Activated CD4-positive, alpha-beta T cell treated with anti-CD3 and anti-CD28 coated beads for 36 hours (primary cell): ENCODE measurements at regions not wholly inside any gene's neighbourhood (a gene's known extent, or its start where the extent isn't known, plus 50 kb on each side); places are given as distances from the start of the nearest gene placed in this dataset.

Experiments
- ATAC-seq: fragments of 200-7000 bp; cut with Tn5 transposase; one replicate; pipeline ENCODE4 v1.10.0; 2021; ENCODE audit warnings: mild to moderate bottlenecking, moderate library complexity
- CTCF ChIA-PET: fragments of 350-600 bp; sonication (Branson Sonifier 250); formaldehyde crosslinking; loops from one replicate; lab custom pipeline; 2021; ENCODE audit warnings: antibody characterized with exemption; lab: Charles Lee
- POLR2A ChIA-PET: fragments of 350-600 bp; sonication (Branson Sonifier 250); formaldehyde crosslinking; loops from one replicate; lab custom pipeline; 2021; ENCODE audit warnings: antibody characterized with exemption, inconsistent platforms; lab: Charles Lee
- DNase-seq: peaks from one replicate; pipeline ENCODE4 v3.0.0-alpha.2; 2020
- H3K27ac Mint-ChIP-seq: one replicate; pipeline ENCODE4 v1.8.0; 2021; ENCODE audit warnings: mixed read lengths
- H3K27me3 Mint-ChIP-seq: one replicate; pipeline ENCODE4 v1.8.0; 2021; ENCODE audit warnings: mixed read lengths
- H3K36me3 Mint-ChIP-seq: one replicate; pipeline ENCODE4 v1.8.0; 2021; ENCODE audit warnings: low read depth, mixed read lengths
- H3K4me1 Mint-ChIP-seq: one replicate; pipeline ENCODE4 v1.8.0; 2021; ENCODE audit warnings: mixed read lengths
- H3K4me3 Mint-ChIP-seq: one replicate; pipeline ENCODE4 v1.8.0; 2021; ENCODE audit warnings: mild to moderate bottlenecking, moderate library complexity, mixed read lengths
- H3K9me3 Mint-ChIP-seq: one replicate; pipeline ENCODE4 v1.8.0; 2021; ENCODE audit warnings: low read depth, mixed read lengths
- intact Hi-C, 2 experiments: fragments of 100-400 bp; cut with DNase I in 1 of 2; cut with micrococcal nuclease in 1 of 2; formaldehyde crosslinking; loops; one replicate each; pipeline versions ENCODE4 v1.14.2 to v1.15.1; 2022 to 2024; cut with DNase I, micrococcal nuclease

GRCh38 chr2:8214036-8214615 is 467.7 kb upstream of the ID2 start:
- H3K9me3 Mint-ChIP-seq = no peaks in the 10 kb centered on the region
- peaks cover 4% of the 10 kb centered on the region for H3K4me1 Mint-ChIP-seq
- CTCF ChIA-PET = no interaction called here
- POLR2A ChIA-PET = no interaction called here
- DNase-seq = no peak
- intact Hi-C loops = no loop called here
- H3K27me3 Mint-ChIP-seq = no peaks in the 10 kb centered on the region
- no peaks in the 10 kb centered on the region for H3K36me3 Mint-ChIP-seq
- H3K27ac Mint-ChIP-seq = no peak overlapping the region
- H3K4me3 Mint-ChIP-seq = no peak overlapping the region
- ATAC-seq = no peak

- CTCF ChIA-PET = no interaction called here
Observed at GRCh38 chr2:8215159-8215863, 466.5 kb upstream of the ID2 start.

DNA sequence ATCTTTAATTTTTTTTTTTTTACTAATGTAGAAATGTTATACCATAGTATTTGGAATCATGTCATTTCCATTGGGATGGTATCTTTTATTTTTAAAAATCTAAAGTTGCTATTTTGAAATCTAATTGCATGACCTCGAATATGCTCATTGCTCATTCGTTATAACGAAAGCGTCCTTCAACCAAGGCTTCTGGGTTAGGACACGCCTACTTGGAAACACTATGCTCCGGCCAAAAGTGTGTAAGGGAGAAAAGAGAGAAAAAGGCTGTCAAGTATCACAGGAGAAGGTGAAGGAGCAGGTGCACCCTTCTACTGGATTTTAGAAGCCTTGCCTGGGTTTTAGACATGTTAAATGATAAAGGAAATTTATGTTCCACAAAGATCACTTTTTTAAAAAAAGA is 465.9 kb upstream of the ID2 start:
- ChIA-PET POLR2A (no interaction called here), CTCF (no interaction called here)
- Mint-ChIP-seq H3K4me1 (peaks cover 4% of the 10 kb centered on the region), H3K36me3 (no peaks in the 10 kb centered on the region), H3K4me3 (no peak overlapping the region), H3K27me3 (no peaks in the 10 kb centered on the region), H3K9me3 (no peaks in the 10 kb centered on the region), H3K27ac (no peak overlapping the region)
- intact Hi-C loops = no loop called here
- no peak for ATAC-seq
- DNase-seq = no peak

More at GRCh38 chr2:8215159-8215863, 466.5 kb upstream of the ID2 start:
- POLR2A ChIA-PET = no interaction called here
- DNase-seq = no peak
- no peaks in the 10 kb centered on the region for H3K9me3 Mint-ChIP-seq
- peaks cover 4% of the 10 kb centered on the region for H3K4me1 Mint-ChIP-seq
- intact Hi-C loops = no loop called here
- H3K4me3 Mint-ChIP-seq = no peak overlapping the region
- H3K27me3 Mint-ChIP-seq = no peaks in the 10 kb centered on the region
- H3K27ac Mint-ChIP-seq = no peak overlapping the region
- ATAC-seq = no peak
- no peaks in the 10 kb centered on the region for H3K36me3 Mint-ChIP-seq

DNA sequence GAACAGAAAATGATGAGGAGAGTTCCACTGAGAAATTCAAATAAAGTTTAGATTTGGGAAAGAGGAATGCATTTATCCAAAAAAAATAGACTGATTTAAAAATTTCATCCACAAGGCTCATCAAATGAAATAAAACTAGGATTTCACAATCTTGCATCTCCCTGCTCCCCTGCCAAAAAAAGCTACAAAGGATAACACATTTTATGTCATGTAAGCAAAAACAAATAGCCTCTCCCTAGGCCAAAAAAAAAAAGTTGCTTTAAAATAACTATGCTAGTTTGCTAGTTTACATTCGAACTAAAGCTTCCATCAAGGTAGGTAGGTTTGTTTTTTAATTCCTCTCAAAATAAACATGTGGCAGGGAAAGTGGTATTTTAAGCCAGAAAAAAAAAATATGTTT is 465.5 kb upstream of the ID2 start:
- no peak overlapping the region for H3K27ac Mint-ChIP-seq
- no peaks in the 10 kb centered on the region for H3K36me3 Mint-ChIP-seq
- ATAC-seq (no peak), DNase-seq (no peak)
- ChIA-PET POLR2A (no interaction called here), CTCF (interaction anchor here (0.5 to 0.7 kb wide), 4 partner anchors 63 to 1122 kb away, joined by 3 to 5 read pairs (median 3); no protein-coding TSS in a partner anchor)
- H3K4me3 Mint-ChIP-seq = no peak overlapping the region
- peaks cover 4% of the 10 kb centered on the region for H3K4me1 Mint-ChIP-seq
- H3K27me3 Mint-ChIP-seq = no peaks in the 10 kb centered on the region
- intact Hi-C loops = no loop called here
- H3K9me3 Mint-ChIP-seq = no peaks in the 10 kb centered on the region

GRCh38 chr2:8217468-8218030 is 464.3 kb upstream of the ID2 start:
- DNase-seq = no peak

GRCh38 chr2:8219096-8219495 is 462.8 kb upstream of the ID2 start:
- intact Hi-C loops = no loop called here
- Mint-ChIP-seq H3K36me3 (no peaks in the 10 kb centered on the region), H3K4me3 (no peak overlapping the region), H3K27me3 (no peaks in the 10 kb centered on the region), H3K27ac (no peak overlapping the region), H3K9me3 (no peaks in the 10 kb centered on the region), H3K4me1 (peaks cover 3% of the 10 kb centered on the region)
- CTCF ChIA-PET = interaction anchor here (0.6 kb wide), 1 partner anchor 57 kb away, joined by 3 read pairs; no protein-coding TSS in a partner anchor
- POLR2A ChIA-PET = no interaction called here
- ATAC-seq (no peak), DNase-seq (no peak)

More at GRCh38 chr2:8217468-8218030, 464.3 kb upstream of the ID2 start:
- Mint-ChIP-seq H3K4me1 (peaks cover 4% of the 10 kb centered on the region), H3K9me3 (no peaks in the 10 kb centered on the region), H3K4me3 (no peak overlapping the region), H3K36me3 (no peaks in the 10 kb centered on the region), H3K27ac (no peak overlapping the region), H3K27me3 (no peaks in the 10 kb centered on the region)
- intact Hi-C loops = no loop called here
- CTCF ChIA-PET = no interaction called here
- POLR2A ChIA-PET = no interaction called here
- ATAC-seq = no peak

DNA sequence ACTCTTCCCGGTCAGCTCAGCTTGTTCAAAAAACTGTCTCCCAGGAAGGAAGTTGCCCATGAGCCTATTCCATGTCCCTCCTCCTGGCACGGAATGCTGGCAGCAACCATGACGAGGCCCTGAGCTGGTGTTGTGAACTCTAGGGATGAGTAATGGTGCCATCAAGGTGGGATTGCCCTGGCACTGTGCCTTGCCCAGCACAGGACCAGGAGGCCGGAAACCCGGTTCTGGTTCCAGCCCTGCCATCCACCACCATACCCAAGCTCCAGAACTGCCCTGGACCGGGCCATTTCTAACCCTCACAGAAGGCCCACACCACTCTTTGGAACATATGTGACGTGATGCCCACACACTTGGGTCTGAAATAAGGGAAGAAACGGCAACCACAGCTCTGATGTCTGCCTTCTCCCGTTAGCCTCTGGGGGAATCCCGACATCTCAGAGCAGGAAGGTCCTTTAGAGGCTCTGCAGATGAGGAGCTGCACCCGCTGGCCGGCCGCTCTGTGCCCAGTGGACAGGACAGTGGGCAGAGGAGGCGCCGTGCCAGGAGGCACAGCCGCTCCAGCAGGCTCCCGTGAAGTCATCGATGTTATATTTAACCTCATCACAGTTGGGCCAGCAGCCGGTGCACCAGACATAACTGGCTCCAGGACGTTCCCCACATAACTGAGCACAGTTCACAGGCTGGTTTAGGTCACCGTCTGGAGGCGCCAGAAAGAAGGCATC is 462.1 kb upstream of the ID2 start:
- ATAC-seq = no peak
- Mint-ChIP-seq H3K27me3 (no peaks in the 10 kb centered on the region), H3K27ac (no peak overlapping the region), H3K4me1 (no peaks in the 10 kb centered on the region), H3K9me3 (no peaks in the 10 kb centered on the region), H3K36me3 (no peaks in the 10 kb centered on the region), H3K4me3 (no peak overlapping the region)
- intact Hi-C loops = no loop called here
- DNase-seq = no peak
- CTCF ChIA-PET = interaction anchor here (0.6 kb wide), 1 partner anchor 58 kb away, joined by 3 read pairs; no protein-coding TSS in a partner anchor
- POLR2A ChIA-PET = no interaction called here

- Mint-ChIP-seq H3K27ac (no peak overlapping the region), H3K4me1 (no peaks in the 10 kb centered on the region), H3K4me3 (no peak overlapping the region), H3K9me3 (no peaks in the 10 kb centered on the region), H3K27me3 (no peaks in the 10 kb centered on the region), H3K36me3 (no peaks in the 10 kb centered on the region)
- no peak for ATAC-seq
- ChIA-PET POLR2A (interaction anchor here (0.6 kb wide), 1 partner anchor 184 kb away, joined by 3 read pairs; no protein-coding TSS in a partner anchor), CTCF (interaction anchor here (0.6 kb wide), 1 partner anchor 365 kb away, joined by 3 read pairs; no protein-coding TSS in a partner anchor)
- DNase-seq = no peak
- intact Hi-C loops = no loop called here
Observed at GRCh38 chr2:8222979-8223694, 458.7 kb upstream of the ID2 start.

DNA sequence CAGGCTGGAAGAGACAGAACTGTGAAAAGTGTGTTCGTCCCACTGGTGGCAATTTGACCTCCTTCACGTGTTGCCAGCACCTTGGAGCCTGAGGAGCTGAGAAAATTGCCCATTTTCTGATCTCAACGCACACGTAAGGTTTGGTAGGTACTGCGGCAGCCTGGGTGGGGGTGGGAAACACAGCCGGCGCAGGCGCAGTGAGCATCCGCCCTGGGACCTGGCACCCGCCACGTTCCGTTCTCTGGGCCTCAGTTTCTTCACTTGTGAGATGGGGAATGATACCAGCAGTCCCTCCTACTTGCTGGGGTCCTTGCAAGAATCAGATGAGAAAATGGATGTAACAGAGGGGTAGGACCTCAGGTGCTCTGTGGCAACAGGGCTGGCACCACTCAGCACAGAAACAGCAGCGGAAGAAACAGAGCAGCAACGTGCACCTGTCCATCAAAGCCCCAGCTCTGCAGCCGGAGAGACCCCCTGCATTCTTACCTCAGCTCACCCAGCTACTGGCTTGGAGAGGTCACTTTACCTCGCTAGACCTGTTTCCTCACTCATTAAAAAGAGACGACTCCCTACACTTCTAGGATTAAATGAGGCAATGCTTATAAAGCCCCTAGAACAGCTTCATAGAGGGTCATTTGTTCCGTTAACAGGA is 458.0 kb upstream of the ID2 start:
- Mint-ChIP-seq H3K36me3 (no peaks in the 10 kb centered on the region), H3K4me3 (no peak overlapping the region), H3K9me3 (no peaks in the 10 kb centered on the region), H3K27me3 (no peaks in the 10 kb centered on the region), H3K4me1 (no peaks in the 10 kb centered on the region), H3K27ac (no peak overlapping the region)
- no peak for ATAC-seq
- no peak for DNase-seq
- ChIA-PET CTCF (interaction anchor here (0.6 kb wide), 1 partner anchor 365 kb away, joined by 3 read pairs; no protein-coding TSS in a partner anchor), POLR2A (interaction anchor here (0.6 kb wide), 1 partner anchor 184 kb away, joined by 3 read pairs; no protein-coding TSS in a partner anchor)
- intact Hi-C loops = no loop called here

GRCh38 chr2:8224347-8225190 is 457.3 kb upstream of the ID2 start:
- ChIA-PET POLR2A (no interaction called here), CTCF (no interaction called here)
- Mint-ChIP-seq H3K9me3 (no peaks in the 10 kb centered on the region), H3K27ac (no peak overlapping the region), H3K36me3 (no peaks in the 10 kb centered on the region), H3K4me1 (peaks cover 4% of the 10 kb centered on the region), H3K27me3 (no peaks in the 10 kb centered on the region), H3K4me3 (no peak overlapping the region)
- ATAC-seq (no peak), DNase-seq (no peak)
- intact Hi-C loops = no loop called here
